ENCODE measurements at regions not wholly inside any gene's neighbourhood (a gene's known extent, or its start where the extent isn't known, plus 50 kb on each side); places are given as distances from the start of the nearest gene placed in this dataset.

- TF ChIP-seq POLR2AphosphoS5 (IDR thresholded peaks at IDR 0.05; ENCODE audit: low read depth), result no peak
- TF ChIP-seq NANOG (IDR thresholded peaks at IDR 0.05; ENCODE audit: borderline replicate concordance), result no peak
- TF ChIP-seq ETS1 (IDR thresholded peaks at IDR 0.05), result no peak
- TF ChIP-seq ZNF331 (CRISPR knock-in tag; IDR thresholded peaks at IDR 0.05; ENCODE audit: low read depth), result no peak
- TF ChIP-seq EZH2 (IDR thresholded peaks at IDR 0.05; ENCODE audit: low read depth, unreplicated experiment), result no peak
- TF ChIP-seq ZNF114 (CRISPR knock-in tag; IDR thresholded peaks at IDR 0.05), result no peak
These were observed 213.7 kb downstream of the DIPK2A start (continued) for GRCh38 chr3:144185276-144185675.

GRCh38 chr3:144187531-144188210 is 216.0 kb downstream of the DIPK2A start:
- no peak overlapping the region for H3K27ac ChIP-seq (ENCODE audit: low read depth)
- ATAC-seq, result no peak
- H3K4me1 Mint-ChIP-seq, result peaks cover 15% of the 10 kb centered on the region; the same call in 2 of the 3 replicates

More at GRCh38 chr3:144187531-144188210, 216.0 kb downstream of the DIPK2A start:
- Histone ChIP-seq H3K4me2 (no peak overlapping the region), H3K27me3 (ENCODE audit: insufficient read depth) (no peaks in the 10 kb centered on the region), H3K4me1 (ENCODE audit: insufficient read depth) (0 out of 2 replicates have a peak, but pooled peaks cover 4% of the 10 kb centered on the region), H4K20me1 (replicated peaks; ENCODE audit: insufficient read depth) (no peaks in the 10 kb centered on the region), H3K36me3 (ENCODE audit: insufficient read depth) (peaks cover 3% of the 10 kb centered on the region; the same call in 1 of the 2 replicates), H3F3A (replicated peaks; ENCODE audit: low read depth) (no peaks in the 10 kb centered on the region), H3K9me2 (ENCODE audit: insufficient read depth) (no peaks in the 10 kb centered on the region; the same call in 1 of the 2 replicates), H3K79me2 (replicated peaks; ENCODE audit: insufficient read depth) (no peaks in the 10 kb centered on the region), H3K4me3 (no peak overlapping the region), H2AFZ (no peak overlapping the region)
- no peak for DNase-seq (ENCODE audit: low spot score)
- Mint-ChIP-seq H3K4me3 (no peak overlapping the region), H3K36me3 (ENCODE audit: low read depth) (peaks cover 7% of the 10 kb centered on the region; the same call in 2 of the 3 replicates), H3K27me3 (ENCODE audit: insufficient read depth, low read depth, poor library complexity) (no peaks in the 10 kb centered on the region), H3K27ac (no peak overlapping the region), H3K9me3 (peaks cover 9% of the 10 kb centered on the region)
- TF ChIP-seq STAT1 (IDR thresholded peaks at IDR 0.05; ENCODE audit: unreplicated experiment) (no peak), ZNF331 (CRISPR knock-in tag; IDR thresholded peaks at IDR 0.05; ENCODE audit: low read depth) (no peak), JUNB (IDR thresholded peaks at IDR 0.05; ENCODE audit: unreplicated experiment) (no peak), REST (IDR thresholded peaks at IDR 0.05; ENCODE audit: unreplicated experiment) (no peak), NANOG (IDR thresholded peaks at IDR 0.05; ENCODE audit: borderline replicate concordance) (no peak)
